HG02623 (cell line): ENCODE measurements at regions not wholly inside any gene's neighbourhood (a gene's known extent, or its start where the extent isn't known, plus 50 kb on each side); places are given as distances from the start of the nearest gene placed in this dataset.

Experiments used
- ATAC-seq: cut with Tn5 transposase; IDR thresholded peaks from one replicate; pipeline ENCODE4 v1.9.1; 2021; ENCODE audit warnings: moderate library complexity; ENCODE audit not compliant: unreplicated experiment

DNA sequence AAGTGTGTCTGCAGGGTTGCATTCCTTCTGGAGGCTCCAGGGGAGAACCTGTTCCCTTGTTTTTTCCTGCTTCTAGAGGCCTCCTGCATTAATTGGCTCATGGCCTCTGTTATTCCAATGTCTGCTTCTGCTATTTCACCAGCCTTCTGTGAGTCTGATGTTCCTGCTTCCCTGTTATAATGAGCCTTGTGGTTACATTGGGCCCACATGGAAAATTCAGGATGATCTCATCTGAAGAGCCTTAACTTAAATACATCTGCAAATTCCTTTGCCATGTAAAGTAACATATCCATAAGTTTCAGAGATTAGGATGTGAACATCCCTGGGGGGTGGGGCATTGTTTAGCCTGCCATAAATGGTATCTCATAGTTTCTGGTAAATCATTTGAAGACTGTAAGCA lies 181.1 kb downstream of the RWDD3 start:
- no peak for ATAC-seq

DNA sequence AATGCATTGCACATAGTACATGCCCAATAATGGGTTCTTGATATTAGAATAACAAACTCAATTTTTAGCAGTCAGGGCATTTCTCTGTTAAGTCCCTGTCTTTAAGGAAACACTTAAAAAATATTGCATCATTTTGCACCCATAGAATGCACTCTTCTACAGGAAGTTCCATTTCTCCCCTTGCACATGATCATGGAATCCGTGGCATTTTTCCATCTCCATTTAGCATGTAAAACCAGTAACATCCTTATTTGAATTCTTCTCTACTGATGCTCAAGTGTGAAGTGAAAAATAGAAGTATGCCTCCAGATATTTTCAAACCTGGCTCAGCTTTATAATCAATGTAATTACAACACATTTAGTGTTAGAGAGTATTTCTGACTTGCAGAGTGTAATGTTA lies 192.8 kb downstream of the RWDD3 start:
- ATAC-seq = no peak

DNA sequence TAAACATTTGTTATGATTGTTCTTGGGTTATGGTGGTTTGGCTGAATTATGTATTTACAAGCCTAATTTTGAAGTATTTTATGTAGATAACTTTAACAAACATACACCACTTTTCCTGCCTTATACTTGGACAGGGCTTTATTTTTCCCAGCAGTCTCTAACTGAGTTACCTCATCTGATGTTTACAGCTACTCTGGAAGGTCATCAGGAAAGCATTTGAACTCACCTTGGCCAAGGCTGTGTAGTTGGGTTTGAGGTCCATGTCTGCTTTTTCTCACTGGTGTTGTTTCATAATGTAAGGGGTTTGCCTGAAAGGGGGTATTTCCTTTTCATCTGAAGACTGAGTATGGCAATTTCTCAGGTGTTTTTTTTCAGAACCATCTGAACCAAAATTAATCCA lies 193.5 kb downstream of the RWDD3 start:
- no peak for ATAC-seq

DNA sequence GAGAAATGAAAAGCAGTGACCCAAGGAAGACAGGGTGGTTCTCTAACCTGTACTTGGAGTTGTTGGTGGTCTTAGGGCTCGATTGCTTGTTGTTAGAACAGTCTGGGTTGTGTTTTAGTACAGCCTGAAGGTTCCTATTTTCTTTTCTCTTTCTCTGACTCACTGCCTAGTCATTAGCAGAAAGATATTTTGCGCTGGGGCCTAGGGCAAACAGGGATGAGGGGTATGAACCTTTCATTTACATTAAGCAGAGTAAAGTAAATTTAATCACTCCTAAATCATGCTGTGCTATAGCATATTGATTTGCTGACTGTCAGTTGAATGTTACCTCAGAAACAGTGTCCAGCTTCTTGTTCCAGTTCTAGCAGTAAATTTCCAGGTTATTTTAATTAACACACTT lies 197.2 kb downstream of the RWDD3 start:
- no peak for ATAC-seq

DNA sequence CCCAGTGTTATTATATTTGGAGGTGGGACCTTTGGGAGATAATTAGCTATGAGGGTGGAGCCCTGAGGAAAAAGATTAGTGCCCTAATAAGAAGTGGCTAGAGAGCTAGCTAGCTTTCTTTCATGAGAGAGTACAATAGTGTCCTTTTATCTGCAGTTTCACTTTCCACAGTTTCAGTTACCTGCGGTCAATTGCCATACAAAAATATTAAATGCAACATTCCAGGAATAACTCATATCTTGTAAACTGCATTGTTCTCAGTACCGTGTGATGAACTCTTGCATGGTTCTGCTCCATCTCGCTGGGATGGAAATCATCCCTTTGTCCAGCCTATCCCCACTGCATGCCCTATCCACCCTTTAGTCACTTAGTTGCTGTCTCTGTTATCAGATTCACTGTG lies 201.6 kb downstream of the RWDD3 start:
- no peak for ATAC-seq

DNA sequence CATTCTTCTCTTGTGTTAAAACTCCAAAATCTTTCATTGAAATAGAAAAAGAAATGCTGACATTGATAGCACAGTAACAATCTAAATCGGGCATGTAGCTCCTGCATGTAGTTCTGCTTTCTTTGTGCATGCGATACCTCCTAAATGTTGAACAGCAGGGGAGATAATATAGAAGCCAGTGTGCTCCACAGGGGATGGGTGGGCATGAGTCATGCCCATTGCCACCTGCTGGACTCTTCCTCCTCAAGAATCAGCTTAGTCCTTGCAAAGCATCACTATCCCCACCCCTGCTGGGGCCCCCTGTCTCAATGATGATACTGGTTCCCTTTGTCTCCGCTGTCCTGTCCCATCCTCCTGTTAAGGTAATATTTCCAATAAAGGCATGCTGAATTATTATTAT lies 203.0 kb downstream of the RWDD3 start:
- no peak for ATAC-seq

DNA sequence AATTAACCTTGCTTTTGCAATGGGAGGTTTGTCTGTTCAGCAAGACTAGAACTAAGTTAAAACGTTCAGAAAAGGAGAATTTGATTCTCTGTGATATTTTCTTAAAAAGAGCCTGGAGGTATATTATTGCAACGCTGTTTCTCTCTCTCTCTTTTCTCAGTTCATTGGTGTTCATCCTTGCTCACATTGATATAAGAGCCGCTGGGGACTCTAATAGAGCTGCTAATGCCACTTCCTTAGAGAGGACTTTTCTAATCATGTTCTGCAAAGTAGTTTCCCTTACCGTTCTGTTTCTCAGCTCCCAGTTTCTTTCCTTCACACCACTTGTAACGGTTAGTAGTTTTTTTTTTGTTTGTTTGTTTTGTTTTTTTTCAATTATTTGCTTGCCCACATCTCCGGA lies 203.8 kb downstream of the RWDD3 start:
- no peak for ATAC-seq

DNA sequence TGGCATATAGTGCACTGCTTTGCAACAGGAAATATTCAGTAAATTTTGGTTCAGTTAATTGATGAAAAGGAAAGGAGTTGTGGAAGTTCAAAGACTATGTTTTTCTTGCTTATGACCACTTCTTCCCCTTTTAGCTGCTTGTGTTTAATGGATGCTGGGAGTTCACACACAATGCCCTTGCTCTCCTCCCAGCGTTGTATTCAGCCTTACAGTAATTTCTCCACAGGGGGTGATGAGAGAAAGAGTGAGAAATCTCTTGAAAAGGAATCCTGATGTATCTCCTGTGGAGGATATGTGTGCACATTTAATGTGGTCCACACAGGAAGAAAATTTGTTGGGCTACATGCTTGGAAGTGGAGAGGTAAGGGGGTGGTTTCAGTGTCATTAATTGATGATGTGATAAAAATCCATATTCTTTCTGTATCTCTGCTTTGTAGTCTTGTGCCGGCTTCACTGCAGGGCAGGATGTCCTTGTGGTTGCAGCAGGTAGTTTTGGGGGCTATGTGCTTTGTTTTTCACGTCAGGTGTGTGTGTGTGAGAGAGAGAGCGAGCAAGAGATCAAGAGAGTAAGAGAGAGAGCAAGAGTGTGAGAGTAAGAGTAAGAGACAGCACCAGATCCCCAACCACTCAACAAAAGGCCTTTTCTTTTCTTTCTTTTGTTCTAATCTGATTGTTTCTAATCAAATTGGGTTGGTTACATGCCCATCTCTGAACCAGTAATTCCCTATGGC lies 204.4 kb downstream of the RWDD3 start:
- no peak for ATAC-seq

DNA sequence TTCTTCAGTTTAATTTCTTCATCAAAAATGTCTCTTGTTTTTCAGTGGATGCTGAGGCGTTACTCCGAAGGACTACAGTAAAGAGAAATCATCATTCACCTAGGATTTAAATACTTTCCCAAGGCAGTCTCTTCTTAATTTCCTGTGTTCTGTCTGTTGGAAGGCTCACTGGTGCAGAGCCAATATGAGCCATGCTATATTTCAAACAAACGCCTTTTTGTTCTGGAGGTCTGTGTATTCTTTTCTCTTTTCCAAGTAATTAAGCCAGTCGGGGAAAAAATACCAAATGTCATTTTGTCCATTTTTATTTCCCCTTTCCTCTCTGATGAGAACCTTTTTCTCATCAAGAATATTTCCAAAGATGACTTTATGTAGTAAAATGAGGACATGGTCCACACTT lies 206.5 kb downstream of the RWDD3 start:
- ATAC-seq = no peak

DNA sequence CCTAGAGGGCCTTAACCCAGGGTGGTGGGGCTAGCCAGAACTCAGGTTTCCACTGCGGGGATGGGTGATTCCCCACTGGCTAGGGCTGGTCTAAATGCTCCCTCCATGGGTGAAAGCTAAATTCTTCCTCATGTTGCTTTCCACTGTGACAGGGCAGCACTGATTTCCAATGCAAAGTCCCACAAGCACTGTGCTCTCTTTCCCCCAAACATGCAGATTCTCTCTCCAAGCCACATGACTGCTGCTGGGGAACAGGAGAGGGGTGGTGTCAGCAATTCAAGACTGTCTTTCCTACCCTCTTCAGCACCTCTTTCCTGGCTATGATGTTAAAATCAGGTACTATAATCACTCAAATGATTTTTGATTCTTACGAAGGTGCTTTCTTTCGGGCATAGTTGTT lies 215.5 kb downstream of the RWDD3 start:
- ATAC-seq = no peak

DNA sequence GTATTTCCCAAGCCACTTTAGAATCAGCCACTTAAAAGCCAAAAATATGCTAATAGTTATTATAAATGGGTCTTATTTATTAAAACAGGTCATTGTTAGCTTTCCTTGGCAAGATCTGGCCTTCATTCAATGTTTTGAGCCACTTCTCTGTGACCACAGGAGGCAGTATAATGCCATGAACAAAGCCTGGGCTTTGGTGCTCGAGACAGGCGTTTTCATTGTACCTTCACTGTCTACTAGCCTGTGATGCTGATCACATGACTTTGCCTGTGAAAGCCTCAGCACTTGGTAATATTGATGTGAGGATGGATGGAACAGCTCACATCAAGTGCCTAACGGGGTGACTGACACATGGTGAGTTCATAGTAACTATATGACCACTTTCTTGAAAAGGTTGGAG lies 217.0 kb downstream of the RWDD3 start:
- no peak for ATAC-seq

DNA sequence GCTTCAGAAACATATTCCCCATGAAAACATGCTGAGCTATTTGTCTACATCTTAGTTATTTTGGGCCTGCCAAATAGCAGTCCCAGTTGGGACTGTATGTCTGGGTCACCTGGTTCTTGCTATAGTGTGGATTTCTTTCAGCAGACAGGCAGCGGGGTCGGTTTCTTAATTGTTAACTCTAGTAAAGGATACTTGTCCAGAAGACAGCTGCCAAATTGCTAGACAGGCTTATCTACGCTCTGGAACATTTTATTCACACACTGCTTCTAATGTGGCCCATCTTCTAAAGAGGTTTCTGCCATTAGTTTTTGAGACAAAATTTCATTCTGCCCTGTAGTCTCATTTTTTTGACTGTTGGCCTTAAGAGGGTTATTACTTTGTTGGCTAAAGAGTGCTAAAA lies 217.9 kb downstream of the RWDD3 start:
- ATAC-seq = no peak

DNA sequence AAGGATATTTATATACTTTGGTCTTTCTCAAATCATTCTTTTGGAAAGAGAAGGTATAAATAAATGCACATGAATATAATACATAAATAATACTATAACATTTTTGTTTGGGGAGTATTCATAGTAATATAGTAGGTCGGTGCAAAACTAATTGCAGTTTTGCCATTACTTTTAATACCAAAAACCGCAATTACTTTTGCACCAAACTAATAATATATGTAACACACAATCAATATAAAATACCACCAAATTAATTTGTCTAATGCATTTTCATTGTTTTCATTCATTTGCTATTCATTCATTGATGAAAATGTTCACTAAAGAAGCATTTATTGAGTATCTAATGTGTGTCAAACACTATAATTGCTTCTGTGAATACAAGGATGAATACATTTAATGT lies 219.0 kb downstream of the RWDD3 start:
- ATAC-seq = no peak

DNA sequence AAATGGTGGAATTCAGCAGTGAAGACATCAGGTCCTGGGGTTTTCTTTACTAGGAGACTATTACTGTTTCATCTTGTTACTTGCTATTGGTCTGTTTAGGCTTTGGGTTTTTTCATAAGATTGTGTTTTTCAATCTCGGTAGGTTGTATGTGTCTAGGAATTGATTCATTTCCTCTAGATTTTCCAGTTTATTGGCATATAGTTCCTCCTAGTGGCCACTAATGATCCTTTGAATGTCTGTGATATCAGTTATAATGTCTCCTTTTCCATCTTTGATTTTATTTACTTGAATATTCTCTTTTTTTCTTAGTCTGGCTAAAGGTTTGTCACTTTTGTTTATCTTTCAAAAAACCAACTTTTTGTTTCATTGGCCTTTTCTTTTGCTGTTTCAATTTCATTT lies 233.0 kb downstream of the RWDD3 start:
- no peak for ATAC-seq

DNA sequence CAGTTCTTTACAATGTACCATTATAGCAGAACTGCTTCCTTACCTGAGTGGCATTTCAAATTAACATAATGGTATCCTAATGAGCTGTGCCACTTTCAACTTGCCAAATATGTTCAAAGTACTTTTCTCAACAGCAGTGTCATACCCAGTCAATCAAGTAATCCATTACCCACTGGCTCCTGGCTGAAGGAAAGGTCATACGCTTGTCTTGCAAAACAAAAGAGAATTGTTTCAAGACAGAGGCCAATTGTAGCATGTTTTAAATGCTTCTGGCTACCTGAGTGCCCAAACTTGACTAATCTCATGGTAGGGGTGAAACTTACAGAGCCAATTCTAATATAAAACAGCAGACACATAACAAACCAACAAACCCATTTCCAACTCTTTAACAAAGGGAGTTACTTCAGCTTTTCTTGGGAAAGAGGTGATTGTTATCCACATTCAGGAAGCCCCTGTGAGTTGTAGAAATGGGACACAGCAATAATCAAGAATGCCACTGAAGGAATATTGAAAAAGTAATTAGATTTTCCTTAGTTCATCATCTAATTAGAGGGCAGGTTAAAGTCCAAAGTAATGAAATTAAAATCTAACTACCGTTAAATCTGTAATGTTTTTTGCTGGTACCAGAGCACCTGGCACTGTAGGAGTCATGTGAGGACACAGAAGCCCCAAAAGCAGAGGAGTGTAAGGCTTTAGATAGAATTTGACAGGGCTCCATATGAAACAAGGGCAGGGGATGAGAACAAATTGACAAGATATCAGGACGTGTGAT lies 241.9 kb downstream of the RWDD3 start:
- no peak for ATAC-seq

DNA sequence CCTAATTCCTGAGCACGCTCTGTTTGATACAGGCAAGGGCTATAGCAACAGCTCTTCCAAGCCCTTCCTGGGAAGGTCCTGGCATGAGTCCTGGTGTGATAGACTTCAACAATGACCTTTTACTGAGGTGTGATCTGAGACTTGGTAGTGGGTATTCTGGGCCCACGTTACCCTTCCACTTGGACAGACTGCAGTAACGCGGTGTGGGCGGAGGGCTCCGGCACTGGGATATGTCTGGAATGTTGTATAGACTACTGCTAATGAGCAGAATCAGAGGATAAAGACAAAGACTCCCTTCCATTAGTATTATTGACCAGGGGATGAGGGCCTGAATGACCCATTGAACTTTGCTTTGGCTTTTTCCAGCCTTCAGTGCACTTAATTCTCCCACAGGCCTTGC lies 262.3 kb downstream of the RWDD3 start:
- no peak for ATAC-seq

DNA sequence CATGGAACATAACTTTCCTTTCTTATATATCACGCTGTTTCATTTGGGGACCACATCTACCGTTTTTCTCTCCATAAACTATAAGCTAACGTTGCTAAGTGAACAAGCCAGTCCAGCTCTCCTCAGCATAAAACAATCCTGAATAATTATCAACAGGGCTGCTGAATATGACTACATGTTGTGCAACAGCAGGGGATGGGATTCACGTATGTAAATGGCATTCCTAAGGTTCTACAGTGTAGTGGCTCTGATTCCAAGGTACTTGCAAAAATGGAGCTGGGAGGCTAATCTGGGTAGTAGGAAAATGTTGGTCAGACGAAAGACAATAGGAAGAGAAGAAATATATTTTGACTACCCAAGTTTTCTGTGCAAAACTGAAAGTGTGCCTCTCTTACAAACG lies 262.8 kb downstream of the RWDD3 start:
- no peak for ATAC-seq

DNA sequence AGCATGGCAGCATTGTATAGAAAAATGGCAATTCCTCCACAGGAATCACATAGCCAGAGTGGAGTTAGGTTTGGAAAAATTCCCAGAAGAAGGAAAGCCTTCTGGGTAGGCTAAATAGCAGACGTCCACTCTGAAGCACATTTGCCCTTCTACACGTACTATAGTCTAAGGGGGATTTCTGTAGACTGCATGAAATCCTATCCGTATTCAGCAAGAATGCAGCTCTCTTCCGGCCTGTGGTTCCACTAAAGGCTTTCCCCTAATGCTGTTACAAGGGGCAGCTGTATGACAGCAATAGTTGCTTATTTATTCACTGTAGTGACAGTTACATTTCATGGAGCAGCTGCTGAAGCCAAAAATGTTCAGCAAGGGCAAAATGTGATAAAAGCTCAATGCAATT lies 263.6 kb downstream of the RWDD3 start:
- no peak for ATAC-seq

DNA sequence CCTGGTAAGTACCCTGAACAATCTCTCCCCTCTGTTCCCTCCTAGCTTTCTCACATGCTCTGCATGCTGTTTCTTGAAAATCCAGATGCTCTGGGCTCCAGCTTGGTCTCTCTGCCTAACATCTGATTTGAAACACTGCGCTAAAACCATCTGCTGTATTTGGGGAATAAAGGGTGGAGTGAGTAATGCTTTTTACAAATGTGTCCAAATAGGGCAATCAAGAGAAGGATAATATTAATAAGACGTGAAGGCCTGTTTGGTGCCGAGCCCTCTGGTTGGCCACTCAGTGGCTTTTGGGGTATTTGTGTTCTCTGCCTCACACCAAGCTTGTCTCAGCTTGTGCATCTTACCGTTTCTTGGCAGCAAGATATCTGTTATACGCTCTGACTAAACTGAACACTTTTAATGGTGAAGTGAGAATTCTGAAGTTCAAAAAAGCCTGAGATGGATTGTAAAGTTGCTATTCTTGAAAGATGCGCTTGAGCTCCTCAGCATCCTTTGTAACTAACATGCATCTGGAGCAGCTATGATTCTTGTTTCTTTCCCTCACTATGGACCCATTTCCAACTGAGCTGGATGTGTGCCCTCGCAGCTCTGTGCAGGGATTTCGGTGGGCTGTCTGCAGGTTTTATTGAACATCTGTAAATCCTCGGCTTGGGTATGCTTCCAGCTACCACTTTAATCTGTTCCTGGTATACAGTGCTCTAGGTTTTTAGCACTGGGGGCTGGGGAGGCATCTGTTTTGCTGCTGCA lies 269.4 kb downstream of the RWDD3 start:
- ATAC-seq = no peak

DNA sequence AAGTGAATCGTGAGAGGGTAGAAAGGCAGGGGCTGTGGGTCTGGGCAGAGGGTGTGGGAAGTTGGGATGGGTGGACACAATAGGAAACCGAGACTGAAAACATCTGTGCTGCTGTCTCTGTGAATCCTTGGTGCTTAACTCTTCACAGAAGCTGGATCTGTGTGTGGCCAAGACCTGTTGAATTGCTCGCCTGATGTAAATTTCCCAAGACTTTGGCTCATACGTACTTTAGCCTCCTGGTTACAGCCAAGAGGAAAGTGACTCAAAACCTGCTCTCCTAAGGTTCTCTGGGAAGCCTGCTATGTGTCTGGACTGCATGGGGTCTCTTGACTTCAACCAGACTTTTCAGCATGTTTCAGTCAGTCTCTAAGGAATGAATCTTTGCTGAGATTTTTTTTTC lies 270.3 kb downstream of the RWDD3 start:
- ATAC-seq = no peak

DNA sequence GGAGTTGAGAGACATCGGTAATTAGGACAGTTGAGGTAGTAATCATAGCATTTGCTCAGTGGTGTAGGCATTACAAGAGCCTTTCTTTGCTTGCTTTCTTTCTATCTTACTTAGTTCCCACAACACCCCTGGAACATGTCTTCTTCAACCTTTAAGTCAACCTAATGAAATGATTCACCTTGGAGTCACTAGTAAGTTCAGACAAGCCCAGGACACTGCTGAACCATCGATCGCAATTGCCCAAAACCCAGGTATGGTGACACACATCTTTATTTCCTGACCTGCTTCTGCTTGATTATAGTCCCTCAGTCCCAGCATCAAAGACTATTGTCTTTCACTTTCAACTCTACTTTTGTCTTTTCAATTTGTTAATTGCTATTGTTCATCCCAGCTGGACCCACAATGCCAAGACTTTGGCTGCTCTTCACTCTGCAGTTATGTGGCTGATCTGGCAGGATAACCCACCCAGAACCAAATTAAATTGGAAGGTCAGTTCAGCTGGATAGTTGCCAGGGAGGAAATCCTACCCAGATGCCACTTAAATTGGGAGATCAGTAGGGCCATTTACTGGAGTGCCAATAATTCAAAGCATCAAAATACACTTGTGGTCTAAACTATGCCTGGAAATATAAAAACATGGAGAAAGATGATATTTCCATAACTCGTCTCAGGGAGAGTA lies 272.9 kb downstream of the RWDD3 start:
- no peak for ATAC-seq
